Hepatocyte (in vitro differentiated cells): ENCODE measurements at regions not wholly inside any gene's neighbourhood (a gene's known extent, or its start where the extent isn't known, plus 50 kb on each side); places are given as distances from the start of the nearest gene placed in this dataset.

Experiments
- EZH2 ChIP-seq: fragments of 200-600 bp; sonication (generic); IDR thresholded peaks from 2 replicates; pipeline ENCODE4 v1.6.1; 2016; ENCODE audit warnings: antibody characterized with exemption, mild to moderate bottlenecking, borderline replicate concordance
- EZH2phosphoT487 ChIP-seq: fragments of 200-600 bp; sonication (generic); IDR thresholded peaks from one replicate; pipeline ENCODE4 v1.6.1; 2018; ENCODE audit warnings: antibody characterized with exemption, mild to moderate bottlenecking, low read depth, moderate library complexity; ENCODE audit not compliant: unreplicated experiment, severe bottlenecking
- TF ChIP-seq, protein P1 (sequence below): fragments of 200-600 bp; sonication (generic); IDR thresholded peaks from 2 replicates; pipeline ENCODE4 v1.5.1; 2016; ENCODE audit warnings: antibody characterized with exemption, mild to moderate bottlenecking; ENCODE audit not compliant: poor library complexity

DNA sequence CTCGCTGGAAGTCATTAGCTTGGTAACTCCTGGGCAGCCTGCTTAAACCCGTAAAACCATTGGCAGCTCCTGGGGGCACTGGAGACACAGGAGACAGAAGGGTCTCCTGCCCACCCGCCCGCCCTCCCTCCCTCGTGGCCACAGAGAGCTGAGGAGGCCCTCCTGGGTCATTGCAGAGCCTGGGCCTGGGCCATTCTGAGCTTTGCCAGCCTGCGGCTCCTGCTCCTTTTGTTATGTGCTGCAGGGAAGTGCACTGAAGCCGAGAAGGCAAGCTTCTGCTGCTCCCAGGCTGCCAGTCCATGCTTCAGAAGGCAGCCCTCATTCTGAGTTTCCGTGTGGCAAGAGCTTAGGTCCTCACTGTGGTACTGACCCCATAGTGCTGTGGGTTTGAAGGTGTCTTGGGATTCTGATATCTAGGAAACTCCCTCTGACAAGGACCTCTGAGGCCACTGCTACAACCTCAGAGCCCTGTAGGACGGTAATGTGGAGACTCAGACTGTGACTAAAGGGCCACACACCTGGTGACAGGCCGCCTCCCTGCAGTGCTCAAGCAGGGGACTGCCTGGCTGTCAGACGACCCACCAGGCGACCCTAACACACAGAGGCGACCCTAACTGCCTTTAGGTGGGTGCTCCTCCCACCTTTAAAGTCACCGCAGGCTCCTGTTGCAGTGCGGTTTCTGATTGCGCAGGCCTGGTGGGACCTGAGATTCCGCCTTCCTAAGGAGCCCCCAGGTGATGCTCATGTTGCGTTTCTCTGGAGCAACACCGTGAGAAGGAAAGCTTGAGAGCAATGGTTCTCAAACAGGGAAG is 118.7 kb downstream of the IER5 start:
- TF ChIP-seq, protein P1, sequence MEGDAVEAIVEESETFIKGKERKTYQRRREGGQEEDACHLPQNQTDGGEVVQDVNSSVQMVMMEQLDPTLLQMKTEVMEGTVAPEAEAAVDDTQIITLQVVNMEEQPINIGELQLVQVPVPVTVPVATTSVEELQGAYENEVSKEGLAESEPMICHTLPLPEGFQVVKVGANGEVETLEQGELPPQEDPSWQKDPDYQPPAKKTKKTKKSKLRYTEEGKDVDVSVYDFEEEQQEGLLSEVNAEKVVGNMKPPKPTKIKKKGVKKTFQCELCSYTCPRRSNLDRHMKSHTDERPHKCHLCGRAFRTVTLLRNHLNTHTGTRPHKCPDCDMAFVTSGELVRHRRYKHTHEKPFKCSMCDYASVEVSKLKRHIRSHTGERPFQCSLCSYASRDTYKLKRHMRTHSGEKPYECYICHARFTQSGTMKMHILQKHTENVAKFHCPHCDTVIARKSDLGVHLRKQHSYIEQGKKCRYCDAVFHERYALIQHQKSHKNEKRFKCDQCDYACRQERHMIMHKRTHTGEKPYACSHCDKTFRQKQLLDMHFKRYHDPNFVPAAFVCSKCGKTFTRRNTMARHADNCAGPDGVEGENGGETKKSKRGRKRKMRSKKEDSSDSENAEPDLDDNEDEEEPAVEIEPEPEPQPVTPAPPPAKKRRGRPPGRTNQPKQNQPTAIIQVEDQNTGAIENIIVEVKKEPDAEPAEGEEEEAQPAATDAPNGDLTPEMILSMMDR: no peak
- TF ChIP-seq EZH2 (no peak), EZH2phosphoT487 (no peak)
